ENCODE measurements at regions not wholly inside any gene's neighbourhood (a gene's known extent, or its start where the extent isn't known, plus 50 kb on each side); places are given as distances from the start of the nearest gene placed in this dataset.
"Not testable (repeated sequence)": the region's sequence is repeated elsewhere in the genome, so short reads cannot be mapped to it uniquely, and the experiment has no call there.

- no peak for DNase-seq
These were observed 358.2 kb upstream of the IGFBP3 start for GRCh38 chr7:46279290-46279689.

- DNase-seq, result no peak
These were observed 343.6 kb upstream of the IGFBP3 start for GRCh38 chr7:46264646-46265045.

- not testable (repeated sequence) for DNase-seq
These were observed 340.6 kb upstream of the IGFBP3 start for GRCh38 chr7:46261638-46262037.

GRCh38 chr7:46259947-46260346, 338.9 kb upstream of the IGFBP3 start:
- no peak for DNase-seq

- no peak for DNase-seq
These were observed 336.8 kb upstream of the IGFBP3 start for GRCh38 chr7:46257761-46258448.

- no peak for DNase-seq
These were observed 336.0 kb upstream of the IGFBP3 start for GRCh38 chr7:46256870-46257661.

GRCh38 chr7:46253520-46253919, 332.4 kb upstream of the IGFBP3 start:
- DNase-seq, result no peak

- no peak for DNase-seq
These were observed 326.6 kb upstream of the IGFBP3 start for GRCh38 chr7:46247664-46248063.

- DNase-seq, result no peak
These were observed 324.6 kb upstream of the IGFBP3 start for GRCh38 chr7:46245586-46246111.

GRCh38 chr7:46244757-46245156, 323.7 kb upstream of the IGFBP3 start:
- no peak for DNase-seq

GRCh38 chr7:46243406-46243805, 322.3 kb upstream of the IGFBP3 start:
- DNase-seq, result no peak

- no peak for DNase-seq
These were observed 318.8 kb upstream of the IGFBP3 start for GRCh38 chr7:46239846-46240245.

GRCh38 chr7:46237466-46237865, 316.4 kb upstream of the IGFBP3 start:
- DNase-seq, result no peak

- DNase-seq, result no peak
These were observed 312.7 kb upstream of the IGFBP3 start for GRCh38 chr7:46233585-46234329.

- DNase-seq, result no peak
These were observed 309.9 kb upstream of the IGFBP3 start for GRCh38 chr7:46230990-46231305.

GRCh38 chr7:46230298-46230989, 309.4 kb upstream of the IGFBP3 start:
- DNase-seq, result no peak

GRCh38 chr7:46229409-46229808, 308.3 kb upstream of the IGFBP3 start:
- DNase-seq, result no peak

GRCh38 chr7:46226860-46227259, 305.8 kb upstream of the IGFBP3 start:
- DNase-seq, result no peak

GRCh38 chr7:46224363-46224762, 303.3 kb upstream of the IGFBP3 start:
- DNase-seq, result no peak

GRCh38 chr7:46220066-46220630, 299.1 kb upstream of the IGFBP3 start:
- DNase-seq, result no peak

GRCh38 chr7:46218461-46219200, 297.6 kb upstream of the IGFBP3 start:
- no peak for DNase-seq

GRCh38 chr7:46215987-46216567, 295.0 kb upstream of the IGFBP3 start:
- no peak for DNase-seq

Data from DMS79 (cell line).